GM23338 (cell line): ENCODE measurements at regions not wholly inside any gene's neighbourhood (a gene's known extent, or its start where the extent isn't known, plus 50 kb on each side); places are given as distances from the start of the nearest gene placed in this dataset.

Experiments used
- CREB1 ChIP-seq: fragments of 250-450 bp; sonication (Bioruptor Pico); IDR thresholded peaks from 2 replicates; pipeline ENCODE4 v1.5.0; 2020; ENCODE audit warnings: low read depth, mild to moderate bottlenecking, moderate library complexity
- CTCF ChIP-seq, 2 experiments: fragments of 200-600 bp in 1 of 2; sonication (generic) in 1 of 2; conservative IDR thresholded peaks; 2 replicates each; pipeline versions ENCODE4 v1.5.1 to v1.6.1; 2016 to 2017; ENCODE audit warnings: antibody characterized with exemption in 2 of 2, low read depth in 2 of 2, mild to moderate bottlenecking in 2 of 2, moderate library complexity in 1 of 2
- EZH2 ChIP-seq: fragments of 200-600 bp; sonication (generic); IDR thresholded peaks from one replicate; pipeline ENCODE4 v1.8.0; 2017; ENCODE audit warnings: antibody characterized with exemption, mild to moderate bottlenecking, low read depth; ENCODE audit not compliant: unreplicated experiment
- EZH2phosphoT487 ChIP-seq: fragments of 200-600 bp; sonication (generic); IDR thresholded peaks from one replicate; pipeline ENCODE4 v1.8.1; 2018; ENCODE audit warnings: antibody characterized with exemption; ENCODE audit not compliant: unreplicated experiment
- JUNB ChIP-seq: IDR thresholded peaks from one replicate; pipeline ENCODE4 v1.6.1; 2016; ENCODE audit warnings: antibody characterized with exemption; ENCODE audit not compliant: unreplicated experiment
- POLR2AphosphoS5 ChIP-seq: IDR thresholded peaks from 2 replicates; pipeline ENCODE4 v1.6.1; 2016; ENCODE audit warnings: antibody characterized with exemption, low read depth
- REST ChIP-seq: IDR thresholded peaks from one replicate; pipeline ENCODE4 v1.6.1; 2018; ENCODE audit warnings: antibody characterized with exemption; ENCODE audit not compliant: unreplicated experiment
- STAT1 ChIP-seq: IDR thresholded peaks from one replicate; pipeline ENCODE4 v1.6.1; 2016; ENCODE audit warnings: antibody characterized with exemption; ENCODE audit not compliant: unreplicated experiment
- ZNF114 ChIP-seq: fragments of 250-450 bp; sonication (Bioruptor Pico); IDR thresholded peaks from 2 replicates; pipeline ENCODE4 v1.5.0; 2020; ENCODE audit warnings: mild to moderate bottlenecking, moderate library complexity

GRCh38 chr13:51524312-51524711, 60.0 kb upstream of the WDFY2 start:
- TF ChIP-seq REST = no peak
- TF ChIP-seq POLR2AphosphoS5 = no peak
- TF ChIP-seq CTCF (conservative IDR thresholded peaks at IDR 0.05; ENCODE audit: low read depth in 2 of 2) = no peak
- no peak for TF ChIP-seq EZH2
- TF ChIP-seq CREB1 = no peak
- TF ChIP-seq EZH2phosphoT487 = no peak
- TF ChIP-seq JUNB = no peak
- TF ChIP-seq ZNF114 (CRISPR knock-in tag) = no peak
- TF ChIP-seq STAT1 = no peak
